ENCODE measurements at regions not wholly inside any gene's neighbourhood (a gene's known extent, or its start where the extent isn't known, plus 50 kb on each side); places are given as distances from the start of the nearest gene placed in this dataset.

GRCh38 chr2:195592105-195592504 lies 64.9 kb upstream of the SLC39A10 start (continued):
- TF ChIP-seq CREB1 (IDR thresholded peaks at IDR 0.05) (no peak), CHD2 (IDR thresholded peaks at IDR 0.05; ENCODE audit: low read length) (no peak), SP4 (IDR thresholded peaks at IDR 0.05; ENCODE audit: low read length) (no peak), RAD21 (IDR thresholded peaks at IDR 0.05 in 1 of 2, conservative IDR thresholded peaks at IDR 0.05 in 1 of 2; ENCODE audit: low read depth in 2 of 2, low read length in 2 of 2) (no peak), EZH2 (IDR thresholded peaks at IDR 0.05; ENCODE audit: low read depth, low read length, severe bottlenecking) (no peak), SP2 (IDR thresholded peaks at IDR 0.05; ENCODE audit: low read length) (no peak)
